ENCODE measurements at regions not wholly inside any gene's neighbourhood (a gene's known extent, or its start where the extent isn't known, plus 50 kb on each side); places are given as distances from the start of the nearest gene placed in this dataset.
"Not testable (repeated sequence)": the region's sequence is repeated elsewhere in the genome, so short reads cannot be mapped to it uniquely, and the experiment has no call there.

DNA sequence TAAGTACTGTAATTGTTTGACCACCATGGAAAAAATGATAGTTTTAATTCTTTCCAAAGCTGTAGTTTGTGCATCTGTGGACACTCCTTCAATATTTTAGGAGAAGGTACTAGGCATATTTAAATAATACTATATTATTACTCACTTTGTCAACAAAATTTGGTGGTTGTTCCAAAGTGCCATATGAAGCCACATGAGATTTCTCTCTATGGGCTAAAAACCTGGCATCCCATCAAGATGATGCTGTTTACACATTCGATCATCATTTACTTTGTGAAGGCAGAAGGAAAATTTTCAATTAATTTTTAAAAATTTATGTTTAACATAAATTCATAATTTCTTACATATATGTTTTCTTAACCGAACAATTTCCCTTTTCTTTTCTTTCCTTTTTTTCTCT, 502.6 kb upstream of the JAG1 start:
- no peaks in the 10 kb centered on the region for H3K36me3 ChIP-seq (ENCODE audit: control insufficient read depth, insufficient read depth, low read length)
- no peaks in the 10 kb centered on the region for H3K27me3 ChIP-seq (ENCODE audit: control insufficient read depth, insufficient read depth, low read length)
- H3K9ac ChIP-seq (ENCODE audit: low read depth, low read length), result no peak overlapping the region
- no peak overlapping the region for H3K4me3 ChIP-seq (ENCODE audit: low read depth, low read length)
- H3K27ac ChIP-seq (ENCODE audit: low read depth, low read length), result no peak overlapping the region
- H3K4me1 ChIP-seq (ENCODE audit: control insufficient read depth, insufficient read depth, low read length), result no peaks in the 10 kb centered on the region
- H3K9me3 ChIP-seq (ENCODE audit: control insufficient read depth, insufficient read depth, low read length), result peaks cover 11% of the 10 kb centered on the region; the same call in 1 of the 2 replicates

DNA sequence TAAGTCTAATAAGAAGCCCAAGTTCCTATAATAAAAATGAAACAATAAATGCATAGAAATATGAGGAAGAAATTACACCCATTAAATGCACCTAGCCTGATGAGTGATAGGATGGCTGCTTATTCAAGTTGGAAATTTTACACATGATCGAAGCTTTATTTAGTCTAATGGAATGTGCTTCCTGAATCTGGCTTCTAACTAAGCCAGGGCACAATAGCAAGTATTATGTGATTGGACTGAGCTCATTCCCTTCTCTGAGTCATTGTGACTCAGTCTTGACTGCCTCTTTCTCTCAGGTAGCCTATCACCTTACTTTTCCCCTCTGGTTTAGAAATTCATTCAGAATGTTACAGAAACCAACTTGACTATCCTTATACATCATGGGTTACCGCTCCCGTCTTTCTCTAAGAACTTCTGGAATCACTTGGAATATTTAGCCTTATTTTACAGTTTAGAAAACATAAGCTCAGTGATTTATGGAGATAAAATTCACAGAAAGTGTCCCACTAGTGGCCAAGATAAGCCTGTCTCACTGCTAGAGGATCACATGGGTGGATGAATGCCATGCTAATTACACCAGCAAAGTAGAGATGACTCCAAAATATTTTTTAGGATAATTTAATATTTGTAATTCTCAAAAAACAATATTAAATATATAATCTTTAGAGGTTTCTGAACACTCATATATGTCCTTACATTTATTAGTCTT, 505.3 kb upstream of the JAG1 start:
- Histone ChIP-seq H3K4me3 (ENCODE audit: low read depth, low read length) (no peak overlapping the region), H3K4me1 (ENCODE audit: control insufficient read depth, insufficient read depth, low read length) (no peaks in the 10 kb centered on the region), H3K27me3 (ENCODE audit: control insufficient read depth, insufficient read depth, low read length) (no peaks in the 10 kb centered on the region), H3K36me3 (ENCODE audit: control insufficient read depth, insufficient read depth, low read length) (no peaks in the 10 kb centered on the region), H3K27ac (ENCODE audit: low read depth, low read length) (no peak overlapping the region), H3K9me3 (ENCODE audit: control insufficient read depth, insufficient read depth, low read length) (peaks cover 12% of the 10 kb centered on the region; the same call in 1 of the 2 replicates), H3K9ac (ENCODE audit: low read depth, low read length) (no peak overlapping the region)

DNA sequence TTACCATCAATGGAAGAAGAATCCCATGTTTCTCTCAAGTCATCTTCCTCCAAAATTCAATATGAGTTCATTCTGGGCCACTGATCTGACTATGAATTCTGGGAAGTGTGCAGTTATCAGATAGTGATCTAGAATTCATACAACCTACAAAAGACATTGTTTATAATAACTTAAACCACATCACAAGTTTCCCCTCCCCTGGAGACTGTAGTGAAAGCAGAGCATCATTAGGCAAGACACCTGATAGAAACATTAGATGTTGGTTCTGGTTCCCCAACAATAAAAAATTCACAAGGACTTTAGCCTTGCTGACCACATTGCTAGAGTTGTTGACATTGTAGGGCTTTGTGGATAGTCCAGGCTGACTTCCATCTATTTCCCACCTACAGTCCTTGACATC, 506.4 kb upstream of the JAG1 start:
- H3K36me3 ChIP-seq (ENCODE audit: control insufficient read depth, insufficient read depth, low read length), result no peaks in the 10 kb centered on the region

DNA sequence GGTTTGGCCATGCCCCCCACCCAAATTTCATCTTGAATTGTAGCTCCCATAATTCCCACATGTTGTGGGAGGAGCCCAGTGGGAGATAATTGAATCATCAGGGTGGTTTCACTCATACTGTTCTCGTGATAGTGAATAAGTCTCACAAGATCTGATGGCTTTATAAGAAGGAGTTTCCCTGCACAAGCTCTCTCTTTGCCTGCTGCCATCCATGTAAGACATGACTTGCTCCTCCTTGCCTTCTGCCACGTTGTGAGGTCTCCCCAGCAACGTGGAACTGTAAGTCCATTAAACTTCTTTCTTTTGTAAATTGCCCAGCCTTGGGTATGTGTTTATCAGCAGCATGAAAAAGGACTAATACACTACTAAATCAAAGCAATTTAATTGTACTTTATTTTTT, 507.3 kb upstream of the JAG1 start:
- not testable (repeated sequence) for H3K4me3 ChIP-seq (ENCODE audit: low read depth, low read length); H3K9ac ChIP-seq (ENCODE audit: low read depth, low read length); H3K4me1 ChIP-seq (ENCODE audit: control insufficient read depth, insufficient read depth, low read length); H3K27me3 ChIP-seq (ENCODE audit: control insufficient read depth, insufficient read depth, low read length); H3K27ac ChIP-seq (ENCODE audit: low read depth, low read length); H3K36me3 ChIP-seq (ENCODE audit: control insufficient read depth, insufficient read depth, low read length)
- H3K9me3 ChIP-seq (ENCODE audit: control insufficient read depth, insufficient read depth, low read length), result peaks cover 12% of the 10 kb centered on the region

More for the DNA sequence above, 506.4 kb upstream of the JAG1 start:
- Histone ChIP-seq H3K9me3 (ENCODE audit: control insufficient read depth, insufficient read depth, low read length) (peaks cover 12% of the 10 kb centered on the region; the same call in 1 of the 2 replicates), H3K27ac (ENCODE audit: low read depth, low read length) (no peak overlapping the region), H3K4me1 (ENCODE audit: control insufficient read depth, insufficient read depth, low read length) (no peaks in the 10 kb centered on the region), H3K27me3 (ENCODE audit: control insufficient read depth, insufficient read depth, low read length) (no peaks in the 10 kb centered on the region), H3K9ac (ENCODE audit: low read depth, low read length) (no peak overlapping the region), H3K4me3 (ENCODE audit: low read depth, low read length) (no peak overlapping the region)

DNA sequence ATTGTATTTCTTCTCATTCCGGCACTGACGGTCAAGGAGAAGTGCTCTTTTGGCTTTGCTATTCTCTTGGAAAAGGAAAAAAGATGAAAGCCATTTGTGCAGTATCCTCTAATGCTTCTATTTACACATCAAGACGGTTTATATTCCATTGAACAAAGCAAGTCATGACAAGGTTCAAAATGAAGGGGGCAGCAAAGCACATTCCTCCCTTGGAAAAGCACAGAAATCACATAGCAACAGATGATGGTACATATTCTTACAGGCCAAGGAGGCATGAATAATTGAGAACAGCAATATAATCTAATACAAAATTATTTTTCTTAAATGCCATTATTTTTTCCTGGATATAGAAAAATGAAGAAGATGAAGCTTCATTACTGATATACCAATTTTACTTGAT, 508.2 kb upstream of the JAG1 start:
- no peak overlapping the region for H3K9ac ChIP-seq (ENCODE audit: low read depth, low read length)
- H3K9me3 ChIP-seq (ENCODE audit: control insufficient read depth, insufficient read depth, low read length), result peaks cover 12% of the 10 kb centered on the region
- H3K4me3 ChIP-seq (ENCODE audit: low read depth, low read length), result no peak overlapping the region
- no peaks in the 10 kb centered on the region for H3K4me1 ChIP-seq (ENCODE audit: control insufficient read depth, insufficient read depth, low read length)
- H3K27me3 ChIP-seq (ENCODE audit: control insufficient read depth, insufficient read depth, low read length), result no peaks in the 10 kb centered on the region
- no peak overlapping the region for H3K27ac ChIP-seq (ENCODE audit: low read depth, low read length)
- no peaks in the 10 kb centered on the region for H3K36me3 ChIP-seq (ENCODE audit: control insufficient read depth, insufficient read depth, low read length)

DNA sequence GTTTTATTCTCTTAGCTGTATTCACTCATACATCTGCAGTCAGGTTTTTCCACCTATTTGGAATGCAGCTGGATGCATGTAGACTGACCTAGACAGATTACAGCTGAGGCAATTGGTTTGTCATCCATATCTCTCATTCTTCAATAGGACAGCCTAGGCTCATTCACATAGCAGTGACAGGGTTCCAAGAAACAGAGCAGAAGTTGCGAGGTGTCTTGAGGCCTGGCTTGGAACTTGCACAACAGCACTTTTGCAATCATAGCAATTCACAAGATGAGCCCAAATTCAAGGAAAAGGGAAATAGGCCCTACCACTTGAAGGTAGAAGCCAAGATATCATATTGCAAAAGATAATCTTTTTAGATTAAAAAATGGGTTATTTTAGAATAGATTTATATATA, 508.9 kb upstream of the JAG1 start:
- no peak overlapping the region for H3K4me3 ChIP-seq (ENCODE audit: low read depth, low read length)
- no peak overlapping the region for H3K27ac ChIP-seq (ENCODE audit: low read depth, low read length)
- no peaks in the 10 kb centered on the region for H3K4me1 ChIP-seq (ENCODE audit: control insufficient read depth, insufficient read depth, low read length)
- no peak overlapping the region for H3K9ac ChIP-seq (ENCODE audit: low read depth, low read length)
- no peaks in the 10 kb centered on the region for H3K36me3 ChIP-seq (ENCODE audit: control insufficient read depth, insufficient read depth, low read length)
- peaks cover 12% of the 10 kb centered on the region for H3K9me3 ChIP-seq (ENCODE audit: control insufficient read depth, insufficient read depth, low read length)
- no peaks in the 10 kb centered on the region for H3K27me3 ChIP-seq (ENCODE audit: control insufficient read depth, insufficient read depth, low read length)

DNA sequence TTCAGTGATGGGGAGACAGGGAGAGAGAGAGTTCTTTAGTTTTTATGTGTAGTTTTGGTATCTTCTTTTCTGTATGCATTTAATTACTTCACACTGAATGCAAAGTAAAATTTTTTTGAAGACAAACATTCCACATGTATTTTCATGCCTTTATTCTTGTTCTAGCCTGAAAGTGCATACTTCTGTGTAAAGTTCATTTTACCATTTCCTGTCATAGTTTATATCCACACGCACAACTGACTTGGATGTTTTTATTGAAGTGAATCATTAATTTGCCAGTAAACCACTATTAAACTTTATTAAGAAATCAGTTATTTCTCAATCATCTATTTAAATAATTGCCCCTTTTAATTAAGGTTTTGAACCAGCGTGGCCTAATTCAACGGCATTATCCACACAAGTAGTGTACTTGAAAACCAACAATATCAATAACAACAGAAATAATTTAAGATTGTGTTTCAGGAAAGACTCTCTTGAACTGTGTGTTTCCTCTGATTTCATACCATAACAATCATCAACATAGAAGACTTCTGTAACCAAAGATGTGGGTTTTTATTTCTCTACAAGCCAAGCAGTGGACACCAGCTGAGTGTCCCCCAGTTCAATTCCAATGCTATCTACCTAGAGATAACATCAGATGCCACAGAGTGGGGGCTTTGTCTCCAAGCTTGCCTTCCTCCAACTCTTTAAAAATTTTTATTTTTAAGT, 512.7 kb upstream of the JAG1 start:
- no peaks in the 10 kb centered on the region for H3K4me1 ChIP-seq (ENCODE audit: control insufficient read depth, insufficient read depth, low read length)
- no peak overlapping the region for H3K4me3 ChIP-seq (ENCODE audit: low read depth, low read length)
- H3K27me3 ChIP-seq (ENCODE audit: control insufficient read depth, insufficient read depth, low read length), result no peaks in the 10 kb centered on the region
- H3K9ac ChIP-seq (ENCODE audit: low read depth, low read length), result no peak overlapping the region
- H3K36me3 ChIP-seq (ENCODE audit: control insufficient read depth, insufficient read depth, low read length), result no peaks in the 10 kb centered on the region
- peaks cover 2% of the 10 kb centered on the region; the same call in 1 of the 2 replicates for H3K9me3 ChIP-seq (ENCODE audit: control insufficient read depth, insufficient read depth, low read length)
- no peak overlapping the region for H3K27ac ChIP-seq (ENCODE audit: low read depth, low read length)

DNA sequence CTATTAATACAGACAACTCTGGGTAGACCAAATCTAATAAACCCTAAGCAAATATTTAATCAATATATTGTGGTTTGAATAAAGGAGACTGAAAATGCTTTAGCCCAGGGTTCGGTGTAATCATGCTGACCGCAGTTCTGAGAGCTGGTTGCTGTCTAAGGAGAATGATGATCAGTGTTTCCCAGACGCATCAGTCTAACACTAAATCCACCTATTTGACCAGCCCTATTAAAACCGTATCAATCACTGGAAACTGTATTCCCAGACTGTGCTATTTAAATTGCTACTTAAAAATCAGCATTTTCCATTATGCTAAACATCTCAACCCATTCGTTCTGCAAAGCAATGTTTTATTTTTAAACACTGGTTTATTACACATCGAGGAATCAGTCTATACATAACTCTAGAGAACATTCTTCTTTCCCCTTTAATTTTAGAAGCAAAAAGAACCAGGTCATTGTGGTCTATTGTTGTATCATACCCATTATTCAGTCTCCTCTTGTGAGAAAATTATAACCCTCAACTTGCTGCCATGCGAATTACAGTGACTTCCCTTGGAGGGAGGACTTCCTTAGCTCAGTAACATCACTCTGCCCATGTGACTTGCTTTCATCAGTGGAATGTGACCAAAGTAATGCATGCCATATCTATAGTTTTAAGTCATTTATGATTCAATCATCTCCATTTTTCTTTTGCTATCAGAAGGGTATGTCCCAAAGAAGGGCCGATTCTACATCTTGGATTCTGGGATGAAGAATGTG, 515.2 kb upstream of the JAG1 start:
- no peak overlapping the region for H3K4me3 ChIP-seq (ENCODE audit: low read depth, low read length)
- H3K36me3 ChIP-seq (ENCODE audit: control insufficient read depth, insufficient read depth, low read length), result no peaks in the 10 kb centered on the region
- no peak overlapping the region for H3K27ac ChIP-seq (ENCODE audit: low read depth, low read length)
- H3K9me3 ChIP-seq (ENCODE audit: control insufficient read depth, insufficient read depth, low read length), result no peaks in the 10 kb centered on the region; the same call in 1 of the 2 replicates
- H3K4me1 ChIP-seq (ENCODE audit: control insufficient read depth, insufficient read depth, low read length), result no peaks in the 10 kb centered on the region
- H3K9ac ChIP-seq (ENCODE audit: low read depth, low read length), result no peak overlapping the region
- H3K27me3 ChIP-seq (ENCODE audit: control insufficient read depth, insufficient read depth, low read length), result no peaks in the 10 kb centered on the region

DNA sequence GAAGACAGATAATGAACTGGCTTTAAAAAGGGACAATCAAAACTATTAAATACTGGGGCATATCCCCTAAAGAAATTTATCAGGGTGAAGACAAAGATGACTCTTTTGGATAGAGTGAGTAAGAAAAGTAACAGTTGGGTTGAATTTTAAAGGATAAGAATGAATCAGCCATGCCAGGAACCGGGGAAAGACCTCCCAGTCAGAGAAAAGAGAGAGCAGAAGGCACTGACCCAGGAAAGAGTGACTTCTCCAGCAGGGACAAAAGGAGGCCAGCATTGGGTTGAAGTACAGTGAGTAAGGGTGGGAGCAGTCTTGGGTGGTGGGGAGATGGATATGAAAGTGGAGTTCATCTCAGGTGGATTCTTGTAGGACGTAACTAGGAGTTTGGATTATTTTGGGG, 516.9 kb upstream of the JAG1 start:
- no peak overlapping the region for H3K27ac ChIP-seq (ENCODE audit: low read depth, low read length)
- H3K9ac ChIP-seq (ENCODE audit: low read depth, low read length), result no peak overlapping the region
- H3K9me3 ChIP-seq (ENCODE audit: control insufficient read depth, insufficient read depth, low read length), result no peaks in the 10 kb centered on the region
- no peaks in the 10 kb centered on the region for H3K27me3 ChIP-seq (ENCODE audit: control insufficient read depth, insufficient read depth, low read length)
- H3K4me3 ChIP-seq (ENCODE audit: low read depth, low read length), result no peak overlapping the region
- no peaks in the 10 kb centered on the region for H3K4me1 ChIP-seq (ENCODE audit: control insufficient read depth, insufficient read depth, low read length)
- no peaks in the 10 kb centered on the region for H3K36me3 ChIP-seq (ENCODE audit: control insufficient read depth, insufficient read depth, low read length)

DNA sequence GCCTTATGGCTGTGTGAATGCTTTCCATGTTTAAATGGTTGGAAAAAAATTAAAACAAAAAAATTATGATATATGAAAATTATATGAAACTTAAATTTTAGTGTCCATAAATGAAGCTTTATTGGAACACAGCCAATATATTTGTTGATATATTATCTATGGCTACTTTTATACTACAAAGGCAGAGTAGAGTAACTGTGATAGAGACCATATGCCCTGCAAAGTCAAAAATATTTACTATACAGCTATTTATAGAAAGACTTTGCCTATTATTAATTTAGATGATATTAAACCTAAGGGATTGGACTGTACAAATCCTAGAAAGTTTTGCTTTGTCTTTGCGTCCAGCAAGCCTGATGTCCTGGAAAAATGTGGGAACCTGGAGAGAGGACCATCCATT, 518.3 kb upstream of the JAG1 start:
- H3K9me3 ChIP-seq (ENCODE audit: control insufficient read depth, insufficient read depth, low read length), result no peaks in the 10 kb centered on the region
- no peaks in the 10 kb centered on the region for H3K27me3 ChIP-seq (ENCODE audit: control insufficient read depth, insufficient read depth, low read length)
- no peak overlapping the region for H3K27ac ChIP-seq (ENCODE audit: low read depth, low read length)
- H3K4me3 ChIP-seq (ENCODE audit: low read depth, low read length), result no peak overlapping the region
- H3K36me3 ChIP-seq (ENCODE audit: control insufficient read depth, insufficient read depth, low read length), result no peaks in the 10 kb centered on the region
- no peaks in the 10 kb centered on the region for H3K4me1 ChIP-seq (ENCODE audit: control insufficient read depth, insufficient read depth, low read length)
- no peak overlapping the region for H3K9ac ChIP-seq (ENCODE audit: low read depth, low read length)

DNA sequence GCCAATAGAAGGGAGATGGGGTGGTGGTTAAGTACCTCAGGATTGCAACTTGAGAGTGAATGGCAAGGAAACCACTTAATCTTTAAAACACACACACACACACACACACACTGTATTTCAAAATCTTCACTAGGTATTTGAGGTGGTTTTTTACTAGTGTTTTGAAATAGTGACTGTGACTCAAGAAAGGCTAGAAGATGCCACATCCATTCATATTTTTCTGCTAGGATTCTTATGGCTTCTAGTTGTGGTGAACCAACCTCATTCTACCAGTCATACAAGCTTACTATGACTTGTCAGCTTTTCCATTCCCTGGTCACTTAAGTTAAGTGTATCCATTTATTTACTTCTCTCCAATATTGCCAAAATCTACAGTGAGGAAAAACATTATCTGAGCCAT, 519.4 kb upstream of the JAG1 start:
- Histone ChIP-seq H3K4me1 (ENCODE audit: control insufficient read depth, insufficient read depth, low read length) (no peaks in the 10 kb centered on the region), H3K9ac (ENCODE audit: low read depth, low read length) (no peak overlapping the region), H3K36me3 (ENCODE audit: control insufficient read depth, insufficient read depth, low read length) (no peaks in the 10 kb centered on the region), H3K27ac (ENCODE audit: low read depth, low read length) (no peak overlapping the region), H3K4me3 (ENCODE audit: low read depth, low read length) (no peak overlapping the region), H3K27me3 (ENCODE audit: control insufficient read depth, insufficient read depth, low read length) (no peaks in the 10 kb centered on the region), H3K9me3 (ENCODE audit: control insufficient read depth, insufficient read depth, low read length) (no peaks in the 10 kb centered on the region)

Data from HUES48 (cell line).